Kidney capillary endothelial cell (primary cell): ENCODE measurements at regions not wholly inside any gene's neighbourhood (a gene's known extent, or its start where the extent isn't known, plus 50 kb on each side); places are given as distances from the start of the nearest gene placed in this dataset.
"Not testable (repeated sequence)": the region's sequence is repeated elsewhere in the genome, so short reads cannot be mapped to it uniquely, and the experiment has no call there.

ENCODE experiments used
- DNase-seq: peaks from one replicate; pipeline ENCODE4 v3.0.0-alpha.2; 2018; ENCODE audit warnings: low spot score

DNA sequence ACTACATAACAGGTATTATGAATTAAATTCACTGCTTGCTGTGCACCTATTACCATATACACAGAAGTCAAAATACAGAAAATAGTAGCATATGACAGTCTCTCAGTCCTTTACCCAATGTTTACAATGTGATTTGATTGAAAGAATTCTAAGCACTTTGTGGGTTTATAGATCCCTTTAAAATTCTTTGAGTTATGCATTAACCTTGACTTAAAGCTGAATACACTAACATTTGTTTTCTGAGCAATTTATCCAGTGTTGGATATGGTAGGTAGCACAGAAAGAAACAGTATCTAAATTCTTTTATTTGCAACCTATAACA lies 230.8 kb upstream of the DDI1 start:
- DNase-seq: no peak

- no peak for DNase-seq
These were observed 230.1 kb upstream of the DDI1 start for GRCh38 chr11:103806130-103806895.

DNA sequence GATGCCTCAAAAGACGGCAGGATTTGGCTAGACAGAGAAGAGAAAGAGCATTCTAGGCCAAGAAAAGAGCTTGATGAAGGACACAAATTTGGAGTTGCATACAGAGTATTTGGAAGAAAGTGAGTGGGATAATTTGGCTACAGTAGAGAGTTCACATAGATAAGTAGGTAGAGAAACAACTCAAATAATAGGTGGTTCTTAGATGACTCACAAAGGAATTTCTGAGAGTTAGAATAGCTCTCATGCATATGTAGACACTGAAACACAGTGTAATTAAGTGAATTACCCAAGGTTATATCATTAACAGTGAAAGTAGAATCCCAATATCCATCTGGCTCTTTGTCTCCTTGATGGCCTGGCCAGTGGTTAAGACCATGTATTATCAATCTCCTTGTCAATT lies 228.6 kb upstream of the DDI1 start:
- no peak for DNase-seq

GRCh38 chr11:103808252-103808651 lies 228.2 kb upstream of the DDI1 start:
- no peak for DNase-seq

DNA sequence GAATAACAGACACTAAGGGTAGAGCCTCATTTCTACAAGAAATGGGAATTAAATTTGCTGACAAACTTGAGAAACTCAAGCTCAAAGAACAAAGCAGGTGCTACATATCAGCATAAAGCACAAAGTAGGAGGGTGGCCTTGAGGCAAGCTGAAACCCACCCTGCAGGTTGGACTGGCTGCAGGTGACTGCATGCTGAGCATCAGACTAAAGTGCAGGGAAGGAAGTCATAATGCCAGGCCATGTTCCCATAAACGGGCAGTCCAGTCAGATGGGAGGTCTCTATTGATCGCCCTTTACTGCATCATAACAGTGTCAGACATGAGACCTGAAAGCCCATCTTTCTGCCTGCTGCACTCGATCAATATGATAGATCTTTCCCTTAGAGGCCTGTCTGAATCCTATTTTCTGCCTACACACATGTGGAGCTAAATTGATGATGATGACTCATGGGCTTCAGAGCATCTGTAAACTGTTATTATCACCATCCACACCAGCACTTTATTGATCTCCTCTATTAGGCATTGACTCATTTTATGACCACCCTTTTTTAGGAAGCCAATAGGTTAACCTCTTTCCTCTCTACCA lies 224.5 kb upstream of the DDI1 start:
- no peak for DNase-seq

- DNase-seq: no peak
These were observed 223.8 kb upstream of the DDI1 start for GRCh38 chr11:103812680-103813079.

- DNase-seq: not testable (repeated sequence)
These were observed 216.1 kb upstream of the DDI1 start for GRCh38 chr11:103820345-103820744.

GRCh38 chr11:103824116-103824515 lies 212.3 kb upstream of the DDI1 start:
- DNase-seq: no peak

DNA sequence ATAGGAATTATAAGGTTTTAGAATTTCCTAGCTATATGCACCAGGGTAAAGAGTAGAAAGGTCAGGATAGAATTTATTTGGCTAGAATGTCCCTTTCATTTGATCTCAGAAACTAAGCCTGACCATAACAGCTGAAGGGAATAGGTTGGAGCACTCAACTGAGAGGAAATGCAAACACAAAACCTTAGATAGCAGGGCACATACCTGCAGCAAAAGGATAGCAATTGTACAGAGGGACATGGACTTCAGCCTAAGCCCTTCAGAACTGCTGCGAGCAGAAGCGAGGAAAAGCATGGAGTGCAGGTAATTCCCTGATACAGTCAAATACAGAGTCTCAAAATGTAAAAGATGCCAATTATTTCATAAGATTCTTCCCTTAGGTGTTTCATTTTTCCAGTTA lies 211.0 kb upstream of the DDI1 start:
- no peak for DNase-seq

DNA sequence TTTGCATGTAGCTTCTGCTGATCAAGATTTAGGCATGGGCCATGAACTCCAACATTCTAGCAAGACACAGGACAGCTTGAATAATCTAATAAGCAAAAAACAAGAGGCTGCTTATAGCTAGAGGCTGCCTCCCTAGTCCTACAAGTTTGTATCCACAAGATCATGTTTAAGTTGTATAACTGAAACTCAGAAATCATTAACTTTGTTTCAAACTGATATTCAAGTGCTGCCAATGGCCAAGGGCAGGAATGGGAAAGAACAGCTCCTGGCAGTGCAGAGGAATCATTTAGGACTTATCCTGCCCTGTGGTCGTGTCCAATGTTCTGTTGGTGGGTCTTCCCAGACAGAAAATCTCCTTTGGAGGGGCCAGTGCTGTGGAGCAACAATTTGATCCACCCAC lies 209.6 kb upstream of the DDI1 start:
- DNase-seq: no peak

GRCh38 chr11:103829596-103829995 lies 206.8 kb upstream of the DDI1 start:
- DNase-seq: no peak

DNA sequence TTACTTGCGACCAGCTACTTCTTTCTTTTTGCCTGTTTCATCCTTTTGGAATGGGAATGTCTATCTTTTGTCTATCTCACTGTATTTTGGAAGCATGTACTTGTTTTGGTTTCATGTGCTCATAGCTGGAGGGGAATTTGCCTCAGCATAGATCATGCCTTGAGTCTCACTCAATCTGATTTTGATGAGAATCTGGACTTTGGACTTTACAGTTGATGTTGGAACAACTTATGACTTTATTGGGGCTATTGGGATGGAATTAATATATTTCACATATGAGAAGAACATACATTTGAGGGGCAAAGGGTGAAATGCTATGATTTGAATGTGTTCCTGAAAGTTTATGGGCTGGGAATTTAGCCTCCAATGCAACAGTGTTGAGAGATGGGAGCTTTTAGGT lies 206.2 kb upstream of the DDI1 start:
- DNase-seq: no peak

GRCh38 chr11:103832762-103833161 lies 203.7 kb upstream of the DDI1 start:
- DNase-seq: no peak

DNA sequence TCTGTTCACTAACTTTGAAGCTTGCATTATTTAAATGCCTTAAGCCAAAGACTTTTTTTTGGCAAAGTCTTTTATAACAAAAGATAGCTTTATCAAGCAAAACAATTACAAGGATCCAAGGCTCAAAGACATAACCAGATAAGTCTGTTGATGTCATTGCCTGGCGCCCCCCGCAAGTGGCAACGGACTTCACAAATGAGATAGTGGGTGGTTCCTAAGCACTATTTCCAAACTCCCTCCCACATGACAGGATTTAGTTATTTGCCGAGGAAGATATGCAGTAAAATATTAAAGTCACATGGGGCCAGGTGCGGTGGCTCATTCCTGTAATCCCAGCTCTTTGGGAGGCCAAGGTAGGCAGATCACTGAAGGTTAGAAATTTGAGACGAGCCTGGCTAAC lies 194.2 kb upstream of the DDI1 start:
- DNase-seq: no peak

DNA sequence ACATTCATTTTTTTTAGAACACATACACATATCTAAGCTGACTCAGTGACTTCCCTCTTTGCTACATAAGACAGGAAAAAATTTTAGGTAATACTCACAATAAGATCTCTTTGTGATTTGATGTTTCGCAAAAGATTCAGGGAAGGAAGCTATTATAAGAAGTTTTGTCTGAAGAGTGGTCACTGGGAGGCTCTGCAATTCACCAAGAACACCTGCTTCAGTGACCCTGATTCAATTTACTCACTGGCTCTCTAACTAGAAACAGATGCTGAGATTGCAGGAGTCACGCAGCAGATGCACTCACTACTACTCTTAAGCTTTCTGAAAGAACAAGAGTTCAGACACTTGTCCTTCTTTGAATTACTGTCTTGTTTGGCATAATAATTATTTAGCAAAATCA lies 193.6 kb upstream of the DDI1 start:
- DNase-seq: no peak

GRCh38 chr11:103844327-103845215 lies 191.9 kb upstream of the DDI1 start:
- DNase-seq: no peak

DNA sequence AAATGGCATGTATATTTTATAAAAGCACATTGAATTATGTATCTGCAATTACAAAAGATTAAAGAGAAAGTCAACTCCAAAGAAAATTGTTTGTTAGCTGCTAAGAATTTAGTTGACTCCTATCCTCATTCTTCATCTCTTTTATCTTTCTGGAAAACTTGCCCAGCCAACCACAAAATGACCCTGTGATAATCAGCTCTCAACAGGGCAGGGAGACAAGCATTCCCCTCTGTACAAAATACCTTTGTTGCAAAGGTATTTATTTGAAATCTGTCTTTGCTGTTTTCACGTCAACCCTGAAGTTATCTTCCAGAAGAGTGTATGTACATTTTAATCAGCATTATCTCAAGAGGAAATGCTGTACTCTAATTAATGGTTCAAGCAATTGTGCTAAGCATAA lies 191.1 kb upstream of the DDI1 start:
- no peak for DNase-seq

- DNase-seq: no peak
These were observed 187.8 kb upstream of the DDI1 start for GRCh38 chr11:103848686-103849085.

GRCh38 chr11:103849366-103849765 lies 187.1 kb upstream of the DDI1 start:
- DNase-seq: no peak

DNA sequence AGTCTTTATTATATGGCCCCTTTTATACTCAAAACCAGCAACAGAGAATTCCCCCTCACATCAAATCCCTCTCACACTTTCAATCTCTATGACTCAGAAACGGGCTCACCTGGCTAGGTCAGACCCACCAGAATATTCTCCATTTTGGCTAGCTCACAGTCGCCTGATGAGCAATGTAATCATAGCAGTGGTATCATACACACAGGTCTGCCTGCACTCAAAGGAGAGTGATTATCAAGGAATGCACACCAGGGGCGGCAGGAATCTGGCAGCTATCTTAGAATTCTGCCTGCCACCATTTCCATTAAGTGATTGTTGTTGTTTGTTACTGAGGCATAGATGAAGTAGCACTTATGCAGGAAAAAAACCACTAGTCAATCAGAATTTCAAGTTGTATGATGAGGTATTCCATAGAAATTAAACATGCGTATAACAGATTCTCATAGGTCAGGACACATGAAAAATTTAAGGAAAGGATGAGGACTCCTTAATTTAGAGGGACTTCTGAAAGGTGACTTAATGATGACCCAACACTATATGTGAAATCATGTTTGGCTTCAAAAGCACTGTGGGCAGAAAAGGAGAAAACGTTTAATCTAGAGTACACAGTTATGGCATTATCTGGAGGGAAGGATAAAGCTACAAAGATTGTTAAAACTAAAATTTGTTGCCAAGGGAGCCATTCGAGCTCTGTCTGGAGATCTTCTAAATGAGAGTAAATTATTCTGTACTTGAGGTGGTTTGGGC lies 185.8 kb upstream of the DDI1 start:
- no peak for DNase-seq

GRCh38 chr11:103851166-103851651 lies 185.2 kb upstream of the DDI1 start:
- DNase-seq: no peak
